Trophoblast cell (in vitro differentiated cells and primary cell): ENCODE measurements at regions not wholly inside any gene's neighbourhood (a gene's known extent, or its start where the extent isn't known, plus 50 kb on each side); places are given as distances from the start of the nearest gene placed in this dataset.
A peak's percentile ranks its signal among the peaks of the same experiment; 100 is the strongest.

Experiments used
- DNase-seq, 2 donors: peaks; one replicate each; pipeline ENCODE4 v3.0.0-alpha.2; 2016
- H2AFZ ChIP-seq: 2 replicates; pipeline ENCODE4 v1.6.1; 2013; ENCODE audit warnings: low read length, moderate library complexity, mild to moderate bottlenecking; ENCODE audit not compliant: insufficient read depth, poor library complexity
- H2AK5ac ChIP-seq: 2 replicates; pipeline ENCODE4 v1.6.1; 2013; ENCODE audit warnings: mild to moderate bottlenecking, low read length
- H2BK120ac ChIP-seq: 2 replicates; pipeline ENCODE4 v1.6.1; 2013; ENCODE audit warnings: low read length, mild to moderate bottlenecking, moderate library complexity; ENCODE audit not compliant: insufficient read depth, poor library complexity
- H2BK12ac ChIP-seq: 2 replicates; pipeline ENCODE4 v1.6.1; 2013; ENCODE audit warnings: mild to moderate bottlenecking, low read length, moderate library complexity
- H2BK5ac ChIP-seq: 2 replicates; pipeline ENCODE4 v1.6.1; 2013; ENCODE audit warnings: low read length, low read depth, moderate library complexity, mild to moderate bottlenecking; ENCODE audit not compliant: poor library complexity
- H3K14ac ChIP-seq: 2 replicates; pipeline ENCODE4 v1.6.1; 2013; ENCODE audit warnings: mild to moderate bottlenecking, low read length
- H3K18ac ChIP-seq: 2 replicates; pipeline ENCODE4 v1.6.1; 2013; ENCODE audit warnings: mild to moderate bottlenecking, low read length
- H3K23ac ChIP-seq: 2 replicates; pipeline ENCODE4 v1.6.1; 2013; ENCODE audit warnings: low read length
- H3K27ac ChIP-seq: 2 replicates; pipeline ENCODE4 v1.5.1; 2013; ENCODE audit warnings: low read depth, mild to moderate bottlenecking, inconsistent platforms, low read length, moderate library complexity
- H3K27me3 ChIP-seq: 2 replicates; pipeline ENCODE4 v1.6.1; 2013; ENCODE audit warnings: inconsistent platforms, mild to moderate bottlenecking, low read length, moderate library complexity; ENCODE audit not compliant: insufficient read depth
- H3K36me3 ChIP-seq, 2 experiments: 1 replicate in 1 of 2; 2 replicates in 1 of 2; pipeline ENCODE4 v1.6.1; 2013; ENCODE audit warnings: low read length in 2 of 2, mild to moderate bottlenecking in 2 of 2, moderate library complexity in 1 of 2; ENCODE audit not compliant: insufficient read depth in 2 of 2, control insufficient read depth in 1 of 2
- H3K4ac ChIP-seq: 2 replicates; pipeline ENCODE4 v1.6.1; 2013; ENCODE audit warnings: low read depth, mild to moderate bottlenecking, low read length, moderate library complexity
- H3K4me1 ChIP-seq, 2 experiments: 1 replicate in 1 of 2; 2 replicates in 1 of 2; pipeline ENCODE4 v1.6.1; 2013; ENCODE audit warnings: low read length in 2 of 2, mild to moderate bottlenecking in 2 of 2, moderate library complexity in 1 of 2; ENCODE audit not compliant: insufficient read depth in 2 of 2, control insufficient read depth in 1 of 2
- H3K4me2 ChIP-seq: 2 replicates; pipeline ENCODE4 v1.6.1; 2013; ENCODE audit warnings: inconsistent platforms, mild to moderate bottlenecking, low read length, moderate library complexity
- H3K4me3 ChIP-seq: 2 replicates; pipeline ENCODE4 v1.5.1; 2013; ENCODE audit warnings: mild to moderate bottlenecking, low read depth, low read length, inconsistent platforms
- H3K79me1 ChIP-seq: one replicate; pipeline ENCODE4 v1.6.1; 2013; ENCODE audit warnings: low read length
- H3K79me2 ChIP-seq: 2 replicates; pipeline ENCODE4 v1.6.1; 2013; ENCODE audit warnings: low read length, mild to moderate bottlenecking; ENCODE audit not compliant: control insufficient read depth, insufficient read depth, poor library complexity
- H3K9ac ChIP-seq: 2 replicates; pipeline ENCODE4 v1.6.1; 2013; ENCODE audit warnings: mild to moderate bottlenecking, low read length
- H3K9me3 ChIP-seq: 2 replicates; pipeline ENCODE4 v1.6.1; 2013; ENCODE audit warnings: low read depth, mild to moderate bottlenecking, control low read depth, inconsistent platforms, low read length; ENCODE audit not compliant: insufficient read depth
- H4K12ac ChIP-seq: 2 replicates; pipeline ENCODE4 v1.6.1; 2013; ENCODE audit warnings: low read depth, mild to moderate bottlenecking, low read length, moderate library complexity
- H4K8ac ChIP-seq: 2 replicates; pipeline ENCODE4 v1.6.1; 2013; ENCODE audit warnings: low read depth, mild to moderate bottlenecking, low read length, moderate library complexity
- H4K91ac ChIP-seq: one replicate; pipeline ENCODE4 v1.6.1; 2013; ENCODE audit warnings: low read depth, mild to moderate bottlenecking, low read length, moderate library complexity
- WGBS: extraction: QIAGEN DNeasy Blood & Tissue Kit; methylation state at CpG from one replicate; pipeline ENCODE4 v1.1.7; 2013; ENCODE audit warnings: missing lambda C conversion rate; ENCODE audit not compliant: insufficient read length, insufficient coverage; ENCODE audit errors: extremely low coverage; 5-methylcytosine and 5-hydroxymethylcytosine counted together

DNA sequence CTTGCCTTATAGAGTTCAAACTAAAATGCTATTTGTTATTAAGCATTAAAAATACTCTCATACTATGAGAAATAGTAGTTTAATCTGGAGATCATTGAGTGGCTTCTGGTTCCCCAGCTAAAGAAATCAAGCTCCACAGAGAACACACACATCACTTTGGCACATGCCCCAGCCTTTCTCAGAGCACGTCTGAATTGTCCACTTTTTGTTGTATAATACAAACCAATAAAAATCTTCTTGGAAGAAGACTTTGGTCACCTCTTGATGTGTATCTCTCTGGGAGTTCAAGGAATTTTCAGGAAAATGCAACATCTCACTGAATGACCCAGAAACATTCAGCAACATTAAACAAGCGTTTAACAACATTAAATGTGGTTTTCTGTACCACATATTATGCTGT is 413.9 kb downstream of the GALC start:
- WGBS = no CpG with 5 or more reads among the region's 2 CpGs
- no peak overlapping the region for H2BK5ac ChIP-seq

DNA sequence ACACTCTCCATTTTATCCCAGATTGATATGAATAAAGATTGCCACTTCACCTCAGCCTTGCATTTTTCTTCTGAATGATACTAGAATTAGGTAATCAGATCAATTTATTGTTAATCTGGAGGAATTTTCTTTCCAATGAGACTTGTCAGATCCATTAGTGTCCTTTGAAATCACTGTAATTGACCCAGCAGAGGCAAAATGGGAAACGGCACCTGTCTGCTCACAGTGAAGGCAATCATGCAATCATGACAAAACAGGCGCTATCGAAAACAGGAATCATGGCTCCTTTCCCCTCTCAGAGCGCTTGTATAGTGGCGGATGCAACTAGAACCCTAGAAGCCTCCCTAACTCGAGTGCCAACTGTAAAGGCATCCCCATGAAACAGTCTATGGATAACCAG is 417.6 kb downstream of the GALC start:
- Histone ChIP-seq H3K36me3 (no peaks in the 10 kb centered on the region), H4K12ac (no peak overlapping the region), H3K27ac (no peak overlapping the region), H3K23ac (no peak overlapping the region), H2BK5ac (no peak overlapping the region), H3K4me2 (no peak overlapping the region), H2AK5ac (no peak overlapping the region), H3K27me3 (no peaks in the 10 kb centered on the region), H3K9ac (no peak overlapping the region), H3K18ac (no peak overlapping the region), H3K4me3 (no peak overlapping the region), H3K14ac (no peak overlapping the region), H4K8ac (no peak overlapping the region), H2BK120ac (no peak overlapping the region), H2BK12ac (no peak overlapping the region), H3K79me1 (no peaks in the 10 kb centered on the region), H4K91ac (no peak overlapping the region), H3K4me1 (no peaks in the 10 kb centered on the region), H2AFZ (no peak overlapping the region), H3K79me2 (no peaks in the 10 kb centered on the region), H3K9me3 (no peaks in the 10 kb centered on the region), H3K4ac (no peak overlapping the region)
- no CpG with 5 or more reads among the region's 6 CpGs for WGBS
- no peak for DNase-seq

More for the DNA sequence above, 413.9 kb downstream of the GALC start:
- no peaks in the 10 kb centered on the region for H3K9me3 ChIP-seq
- no peak overlapping the region for H3K23ac ChIP-seq
- no peak overlapping the region for H2BK12ac ChIP-seq
- H3K18ac ChIP-seq = no peak overlapping the region
- no peak overlapping the region for H4K8ac ChIP-seq
- H4K91ac ChIP-seq = no peak overlapping the region
- no peak overlapping the region for H3K4me2 ChIP-seq
- H3K4ac ChIP-seq = no peak overlapping the region
- H4K12ac ChIP-seq = no peak overlapping the region
- no peak overlapping the region for H3K4me3 ChIP-seq
- no peak overlapping the region for H2BK120ac ChIP-seq
- no peak overlapping the region for H3K27ac ChIP-seq
- H2AK5ac ChIP-seq = no peak overlapping the region
- H3K27me3 ChIP-seq = no peaks in the 10 kb centered on the region
- H3K79me1 ChIP-seq = no peaks in the 10 kb centered on the region
- H3K79me2 ChIP-seq = no peaks in the 10 kb centered on the region
- H3K4me1 ChIP-seq = no peaks in the 10 kb centered on the region
- DNase-seq = no peak
- H3K9ac ChIP-seq = no peak overlapping the region
- H2AFZ ChIP-seq = no peak overlapping the region
- H3K36me3 ChIP-seq = no peaks in the 10 kb centered on the region
- H3K14ac ChIP-seq = no peak overlapping the region

DNA sequence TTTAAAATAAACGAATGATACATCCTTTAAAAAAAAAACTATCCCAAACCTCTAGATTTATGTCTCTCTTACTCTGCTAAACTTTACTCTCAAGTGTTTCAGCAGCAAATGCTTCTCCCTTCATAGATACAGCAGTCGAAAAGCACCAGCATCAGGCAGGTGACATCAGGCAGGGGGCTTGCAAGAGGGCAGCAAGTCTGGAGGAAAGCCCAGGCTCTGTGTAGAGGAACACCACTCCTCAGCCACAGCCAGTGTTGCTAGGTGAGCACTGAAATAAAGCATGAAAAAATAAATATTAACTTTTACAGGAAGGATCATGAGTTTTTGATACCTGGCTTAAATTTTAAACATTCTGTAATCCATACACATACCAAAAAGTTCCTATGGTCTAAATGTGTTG is 419.4 kb downstream of the GALC start:
- Histone ChIP-seq H3K4me1 (no peaks in the 10 kb centered on the region), H3K4ac (no peak overlapping the region), H2BK5ac (no peak overlapping the region), H3K18ac (no peak overlapping the region), H3K9me3 (no peaks in the 10 kb centered on the region), H4K12ac (no peak overlapping the region), H3K9ac (no peak overlapping the region), H3K36me3 (no peaks in the 10 kb centered on the region), H3K23ac (no peak overlapping the region), H3K79me2 (no peaks in the 10 kb centered on the region), H3K79me1 (no peaks in the 10 kb centered on the region), H3K4me3 (no peak overlapping the region), H2BK120ac (no peak overlapping the region), H3K27ac (no peak overlapping the region), H3K27me3 (no peaks in the 10 kb centered on the region), H3K4me2 (no peak overlapping the region), H2AFZ (no peak overlapping the region), H4K91ac (no peak overlapping the region), H3K14ac (no peak overlapping the region), H4K8ac (no peak overlapping the region), H2BK12ac (no peak overlapping the region), H2AK5ac (no peak overlapping the region)
- WGBS = no CpG with 5 or more reads among the region's 2 CpGs
- no peak for DNase-seq

DNA sequence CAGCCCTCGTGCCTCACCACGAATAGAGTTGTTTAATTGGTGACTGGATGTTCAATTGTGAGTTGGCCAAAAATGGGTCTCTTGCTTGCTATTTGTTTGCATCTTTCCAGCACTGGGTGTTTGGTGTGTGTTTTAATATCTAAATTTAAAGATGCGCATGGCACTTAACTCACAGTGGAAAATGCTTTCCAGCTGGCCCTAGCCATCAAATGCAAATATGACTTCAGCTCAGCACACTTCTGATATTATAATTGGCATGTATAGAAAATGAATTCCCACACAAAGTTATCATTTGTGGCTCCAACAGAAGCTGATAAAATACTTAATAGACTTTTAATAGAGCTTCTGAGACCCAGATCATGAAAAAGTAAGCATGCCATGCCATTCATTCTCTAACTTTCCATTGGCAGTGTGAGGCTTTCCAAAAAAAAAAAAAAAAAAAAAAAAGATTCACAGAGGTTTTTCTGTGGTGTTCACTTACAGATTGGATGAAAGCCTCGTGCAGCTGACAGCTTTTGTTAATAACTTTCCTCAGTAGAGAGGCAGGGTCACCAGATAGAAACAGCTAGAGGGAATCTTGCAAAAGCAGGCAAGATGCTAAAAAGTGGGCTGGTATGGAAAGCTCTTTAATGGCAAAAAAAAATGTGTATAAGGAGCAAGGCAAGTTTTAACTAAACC is 425.2 kb downstream of the GALC start:
- no peak overlapping the region for H2AK5ac ChIP-seq
- H3K9me3 ChIP-seq = no peaks in the 10 kb centered on the region
- H2BK12ac ChIP-seq = no peak overlapping the region
- no peak overlapping the region for H4K12ac ChIP-seq
- DNase-seq = no peak
- H3K18ac ChIP-seq = no peak overlapping the region
- no peak overlapping the region for H3K4ac ChIP-seq
- H4K8ac ChIP-seq = no peak overlapping the region
- WGBS = no CpG with 5 or more reads among the region's 4 CpGs
- no peak overlapping the region for H3K9ac ChIP-seq
- H3K14ac ChIP-seq = no peak overlapping the region
- H3K4me2 ChIP-seq = no peak overlapping the region
- H2BK5ac ChIP-seq = no peak overlapping the region
- no peaks in the 10 kb centered on the region for H3K79me2 ChIP-seq
- no peak overlapping the region for H2BK120ac ChIP-seq
- H3K23ac ChIP-seq = no peak overlapping the region
- H3K27ac ChIP-seq = peak overlapping the region; percentile 14
- no peak overlapping the region for H2AFZ ChIP-seq
- H3K36me3 ChIP-seq = no peaks in the 10 kb centered on the region
- H3K4me1 ChIP-seq = peaks cover 3 to 8% of the 10 kb centered on the region in 2 experiments
- no peaks in the 10 kb centered on the region for H3K27me3 ChIP-seq
- H3K4me3 ChIP-seq = no peak overlapping the region
- H4K91ac ChIP-seq = no peak overlapping the region
- no peaks in the 10 kb centered on the region for H3K79me1 ChIP-seq
